ENCODE measurements at regions not wholly inside any gene's neighbourhood (a gene's known extent, or its start where the extent isn't known, plus 50 kb on each side); places are given as distances from the start of the nearest gene placed in this dataset.
A peak's percentile ranks its signal among the peaks of the same experiment; 100 is the strongest.

DNA sequence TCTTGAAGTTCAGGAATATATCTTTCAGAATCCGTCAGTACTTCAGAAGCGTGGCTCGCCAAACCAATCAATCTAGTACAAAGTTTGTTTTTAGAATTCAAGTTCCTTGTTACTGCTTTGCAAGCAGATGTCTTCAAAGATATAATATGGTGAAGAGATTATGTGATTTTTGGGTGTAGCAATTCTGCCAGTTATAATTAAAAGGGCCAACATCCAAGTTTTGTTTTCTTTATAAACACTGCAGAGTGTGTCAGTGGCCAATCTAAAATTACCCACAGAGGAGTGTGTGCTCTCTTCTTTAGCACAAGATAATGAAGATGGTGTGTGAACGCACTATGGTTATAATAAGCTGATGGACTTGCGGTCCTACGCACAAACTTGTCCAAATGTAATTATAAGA lies 493.6 kb upstream of the MDFIC2 start:
- no peaks in the 10 kb centered on the region for H3K9me3 ChIP-seq
- H3K36me3 ChIP-seq = no peaks in the 10 kb centered on the region
- DNase-seq = no peak
- no peaks in the 10 kb centered on the region for H3K27me3 ChIP-seq
- intact Hi-C loops (cut with DNase I; ENCODE audit: low total_unique reads) = no loop called here
- TF ChIP-seq POLR2AphosphoS5 (IDR thresholded peaks at IDR 0.05) = no peak
- TF ChIP-seq POLR2A (IDR thresholded peaks at IDR 0.05) = no peak
- no peak for TF ChIP-seq EP300 (IDR thresholded peaks at IDR 0.05)
- TF ChIP-seq, protein P1, sequence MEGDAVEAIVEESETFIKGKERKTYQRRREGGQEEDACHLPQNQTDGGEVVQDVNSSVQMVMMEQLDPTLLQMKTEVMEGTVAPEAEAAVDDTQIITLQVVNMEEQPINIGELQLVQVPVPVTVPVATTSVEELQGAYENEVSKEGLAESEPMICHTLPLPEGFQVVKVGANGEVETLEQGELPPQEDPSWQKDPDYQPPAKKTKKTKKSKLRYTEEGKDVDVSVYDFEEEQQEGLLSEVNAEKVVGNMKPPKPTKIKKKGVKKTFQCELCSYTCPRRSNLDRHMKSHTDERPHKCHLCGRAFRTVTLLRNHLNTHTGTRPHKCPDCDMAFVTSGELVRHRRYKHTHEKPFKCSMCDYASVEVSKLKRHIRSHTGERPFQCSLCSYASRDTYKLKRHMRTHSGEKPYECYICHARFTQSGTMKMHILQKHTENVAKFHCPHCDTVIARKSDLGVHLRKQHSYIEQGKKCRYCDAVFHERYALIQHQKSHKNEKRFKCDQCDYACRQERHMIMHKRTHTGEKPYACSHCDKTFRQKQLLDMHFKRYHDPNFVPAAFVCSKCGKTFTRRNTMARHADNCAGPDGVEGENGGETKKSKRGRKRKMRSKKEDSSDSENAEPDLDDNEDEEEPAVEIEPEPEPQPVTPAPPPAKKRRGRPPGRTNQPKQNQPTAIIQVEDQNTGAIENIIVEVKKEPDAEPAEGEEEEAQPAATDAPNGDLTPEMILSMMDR (IDR thresholded peaks at IDR 0.05) = no peak
- 92 to 98% (median 94%) methylated on average over 6 of the region's 6 CpGs for WGBS, 5 donors
- no peak overlapping the region for H3K27ac ChIP-seq
- H3K4me1 ChIP-seq = no peaks in the 10 kb centered on the region
- no peak overlapping the region for H3K4me3 ChIP-seq

DNA sequence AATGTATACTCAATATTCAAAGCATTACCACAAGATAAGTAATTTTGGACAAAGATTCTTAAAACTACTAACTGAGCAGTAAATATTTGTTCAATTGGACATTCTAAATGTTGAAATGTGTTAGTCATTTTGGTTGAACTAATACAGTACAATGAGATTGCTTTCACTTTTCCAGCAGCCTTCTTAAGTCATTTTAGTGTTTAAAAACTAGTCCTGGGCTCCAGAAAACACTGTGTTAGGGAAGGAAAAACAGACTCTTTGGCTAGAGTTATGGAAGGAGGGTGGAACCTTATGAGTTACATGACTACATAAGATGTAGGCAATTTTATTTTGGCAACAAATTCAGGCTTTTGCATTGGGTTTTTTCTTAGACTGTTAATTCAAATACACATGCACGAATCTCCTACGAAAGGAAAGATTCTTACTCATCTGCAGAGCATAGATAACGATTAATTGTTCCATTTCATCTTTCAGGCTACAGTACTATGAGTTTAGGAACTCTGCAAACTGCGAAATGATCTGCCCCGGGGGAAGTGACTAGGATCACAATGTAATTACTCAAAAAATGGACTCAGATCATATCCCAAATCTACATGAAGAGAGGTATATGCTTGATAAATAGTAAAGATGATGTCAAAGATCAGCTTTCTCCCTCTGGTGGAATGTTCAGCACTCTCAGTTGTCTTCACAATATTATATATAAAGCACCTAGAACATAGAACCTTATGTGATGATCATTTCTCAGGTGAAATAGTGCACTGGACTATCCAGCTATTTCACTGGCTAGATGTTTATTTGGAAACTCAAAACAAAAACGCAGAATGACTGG lies 492.8 kb upstream of the MDFIC2 start:
- no peak for TF ChIP-seq EP300 (IDR thresholded peaks at IDR 0.05)
- TF ChIP-seq POLR2A (IDR thresholded peaks at IDR 0.05) = no peak
- TF ChIP-seq, protein P1 (IDR thresholded peaks at IDR 0.05) = no peak
- TF ChIP-seq POLR2AphosphoS5 (IDR thresholded peaks at IDR 0.05) = no peak
- Histone ChIP-seq H3K27ac (no peak overlapping the region), H3K9me3 (no peaks in the 10 kb centered on the region), H3K4me3 (no peak overlapping the region), H3K36me3 (no peaks in the 10 kb centered on the region), H3K27me3 (no peaks in the 10 kb centered on the region), H3K4me1 (no peaks in the 10 kb centered on the region)
- WGBS, 5 donors = 78 to 88% (median 85%) methylated on average over 6 of the region's 6 CpGs
- intact Hi-C loops (cut with DNase I; ENCODE audit: low total_unique reads) = no loop called here
- DNase-seq = peak in 1 of 2 donors; percentile 47

DNA sequence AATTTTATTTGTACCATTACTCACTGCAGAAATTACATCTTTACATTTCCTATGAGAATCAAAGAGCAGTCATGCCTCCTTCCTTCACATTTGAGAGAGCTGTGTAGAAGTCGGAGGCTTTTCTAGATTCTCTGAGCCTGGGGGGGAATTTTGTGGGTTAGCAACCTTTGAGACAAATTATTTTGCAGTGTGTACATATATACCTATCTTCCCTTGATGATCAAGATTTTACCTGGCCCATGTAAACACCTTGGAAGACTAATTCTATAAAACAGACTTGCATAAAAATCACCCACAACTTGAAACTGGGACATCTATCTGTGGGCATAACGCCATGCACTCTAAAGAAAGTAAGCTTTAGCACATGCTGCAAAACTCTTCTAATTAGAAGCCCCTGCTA lies 491.5 kb upstream of the MDFIC2 start:
- Histone ChIP-seq H3K4me1 (no peaks in the 10 kb centered on the region), H3K9me3 (no peaks in the 10 kb centered on the region), H3K36me3 (no peaks in the 10 kb centered on the region), H3K4me3 (no peak overlapping the region), H3K27me3 (no peaks in the 10 kb centered on the region), H3K27ac (no peak overlapping the region)
- no peak for DNase-seq
- intact Hi-C loops (cut with DNase I; ENCODE audit: low total_unique reads) = no loop called here
- TF ChIP-seq POLR2AphosphoS5 (IDR thresholded peaks at IDR 0.05) (no peak), POLR2A (IDR thresholded peaks at IDR 0.05) (no peak), EP300 (IDR thresholded peaks at IDR 0.05) (no peak)
- TF ChIP-seq, protein P1 (IDR thresholded peaks at IDR 0.05) = no peak
- WGBS, 5 donors = 88 to 95% (median 91%) methylated on average over 2 of the region's 2 CpGs

DNA sequence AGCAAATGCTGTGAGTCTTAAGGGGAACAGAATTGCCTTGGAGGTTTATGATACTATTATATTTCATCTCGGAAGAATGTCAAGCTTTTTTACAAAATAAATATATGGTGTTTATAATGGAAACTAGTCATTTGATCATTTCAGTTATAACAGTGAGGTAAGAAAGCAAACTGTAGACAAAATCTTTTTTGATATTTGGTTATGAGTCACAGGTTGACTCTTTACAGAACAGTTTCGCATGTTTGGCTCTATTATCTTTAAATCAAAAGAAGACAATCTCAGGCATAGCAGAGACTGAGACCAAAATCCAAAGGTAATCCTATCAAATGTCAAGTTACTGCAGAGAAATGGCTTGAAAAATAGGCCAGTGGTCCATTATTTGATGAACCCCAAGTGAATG lies 490.9 kb upstream of the MDFIC2 start:
- TF ChIP-seq, protein P1 (IDR thresholded peaks at IDR 0.05) = no peak
- TF ChIP-seq POLR2A (IDR thresholded peaks at IDR 0.05) (no peak), EP300 (IDR thresholded peaks at IDR 0.05) (no peak), POLR2AphosphoS5 (IDR thresholded peaks at IDR 0.05) (no peak)
- Histone ChIP-seq H3K4me3 (no peak overlapping the region), H3K36me3 (no peaks in the 10 kb centered on the region), H3K4me1 (no peaks in the 10 kb centered on the region), H3K9me3 (no peaks in the 10 kb centered on the region), H3K27me3 (no peaks in the 10 kb centered on the region), H3K27ac (no peak overlapping the region)
- no peak for DNase-seq
- 35 to 75% (median 47%) methylated on average over 2 of the region's 2 CpGs for WGBS, 5 donors
- intact Hi-C loops (cut with DNase I; ENCODE audit: low total_unique reads) = no loop called here

Data from stomach (tissue), 8 donors.